Caco-2 (cell line): ENCODE measurements at regions not wholly inside any gene's neighbourhood (a gene's known extent, or its start where the extent isn't known, plus 50 kb on each side); places are given as distances from the start of the nearest gene placed in this dataset.
"Not testable (repeated sequence)": the region's sequence is repeated elsewhere in the genome, so short reads cannot be mapped to it uniquely, and the experiment has no call there.

Source experiments
- BruUV-seq: library from RNA; stranded (reverse); fragments of 400-500 nt; replicated peaks from 2 replicates; lab custom pipeline; 2021; lab: Mats Ljungman, UMichigan
- CTCF ChIA-PET: fragments of 300-600 bp; sonication (Branson Sonifier 250); formaldehyde crosslinking; loops from one replicate; lab custom pipeline; 2022; ENCODE audit warnings: antibody characterized with exemption; lab: Charles Lee
- POLR2A ChIA-PET: fragments of 300-600 bp; sonication (Branson Sonifier 250); formaldehyde crosslinking; loops from one replicate; lab custom pipeline; 2022; ENCODE audit warnings: antibody characterized with exemption; lab: Charles Lee
- DNase-seq, 2 experiments: peaks; one replicate each; pipeline versions ENCODE4 v3.0.0 to v3.0.0-alpha.2; 2020 to 2022
- H3K27me3 ChIP-seq: replicated peaks from 2 replicates; pipeline ENCODE4 v1.6.0; 2011; ENCODE audit warnings: low read length; ENCODE audit not compliant: control insufficient read depth, insufficient read depth
- H3K36me3 ChIP-seq: 2 replicates; pipeline ENCODE4 v1.5.1; 2011; ENCODE audit warnings: low read length; ENCODE audit not compliant: control insufficient read depth, insufficient read depth
- H3K4me1 ChIP-seq: fragments of 250-450 bp; sonication (Bioruptor Pico); 2 replicates; pipeline ENCODE4 v1.5.1; 2020; ENCODE audit warnings: mild to moderate bottlenecking
- H3K4me3 ChIP-seq: 2 replicates; pipeline ENCODE4 v1.5.1; 2011; ENCODE audit warnings: low read depth, mild to moderate bottlenecking, control low read depth, low read length
- H3K9me3 ChIP-seq: fragments of 250-450 bp; sonication (Bioruptor Pico); 2 replicates; pipeline ENCODE4 v1.5.1; 2020; ENCODE audit warnings: mild to moderate bottlenecking, moderate library complexity
- H3K27ac Mint-ChIP-seq: one replicate; pipeline ENCODE4 v1.8.0; 2022; ENCODE audit warnings: mixed read lengths; ENCODE audit not compliant: unreplicated experiment
- H3K27me3 Mint-ChIP-seq: one replicate; pipeline ENCODE4 v1.8.0; 2022; ENCODE audit warnings: mixed read lengths; ENCODE audit not compliant: insufficient read depth, unreplicated experiment
- H3K36me3 Mint-ChIP-seq: one replicate; pipeline ENCODE4 v1.8.0; 2022; ENCODE audit warnings: mild to moderate bottlenecking, mixed read lengths; ENCODE audit not compliant: insufficient read depth, unreplicated experiment
- H3K4me1 Mint-ChIP-seq: one replicate; pipeline ENCODE4 v1.8.0; 2022; ENCODE audit warnings: low read depth, mixed read lengths; ENCODE audit not compliant: unreplicated experiment
- H3K4me3 Mint-ChIP-seq: one replicate; pipeline ENCODE4 v1.8.0; 2022; ENCODE audit warnings: mild to moderate bottlenecking, moderate library complexity, mixed read lengths; ENCODE audit not compliant: unreplicated experiment
- H3K9me3 Mint-ChIP-seq: one replicate; pipeline ENCODE4 v1.8.0; 2022; ENCODE audit warnings: mixed read lengths; ENCODE audit not compliant: unreplicated experiment
- intact Hi-C: fragments of 100-400 bp; cut with micrococcal nuclease; formaldehyde crosslinking; loops from one replicate; pipeline ENCODE4 v1.10.0; 2022; ENCODE audit not compliant: unreplicated experiment
- TF ChIP-seq, protein P1 (sequence below), 2 experiments: fragments of 200-600 bp in 1 of 2; IDR thresholded peaks; 1 replicate in 1 of 2; 2 replicates in 1 of 2; pipeline versions ENCODE4 v1.5.1 to v1.8.0; 2011 to 2022; ENCODE audit warnings: antibody characterized with exemption in 1 of 2, control low read depth in 1 of 2, inconsistent platforms in 1 of 2, low read depth in 1 of 2, low read length in 1 of 2, mild to moderate bottlenecking in 1 of 2, moderate library complexity in 1 of 2; ENCODE audit not compliant: insufficient read depth in 1 of 2, severe bottlenecking in 1 of 2, unreplicated experiment in 1 of 2

DNA sequence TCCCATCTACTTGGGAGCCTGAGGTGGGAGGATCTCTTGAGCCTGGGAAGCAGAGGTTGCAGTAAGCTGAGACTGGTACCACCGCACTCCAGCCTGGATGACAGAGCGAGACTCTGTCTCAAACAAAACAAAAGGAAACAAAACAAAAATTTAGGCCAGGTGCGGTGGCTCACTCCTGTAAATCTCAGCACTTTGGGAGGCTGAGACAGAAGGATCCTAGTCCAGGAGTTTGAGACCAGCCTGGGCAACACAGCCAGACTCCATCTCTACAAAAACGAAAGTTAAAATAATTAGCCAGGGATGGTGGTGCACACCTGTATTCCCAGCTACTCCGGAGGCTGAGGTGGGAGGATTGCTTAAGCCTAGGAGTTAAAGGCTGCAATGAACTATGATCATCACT, 183.2 kb upstream of the ZNF217 start:
- Mint-ChIP-seq H3K9me3 (no peaks in the 10 kb centered on the region), H3K27ac (no peak overlapping the region), H3K4me1 (peaks cover 58% of the 10 kb centered on the region), H3K27me3 (no peaks in the 10 kb centered on the region), H3K4me3 (no peak overlapping the region), H3K36me3 (no peaks in the 10 kb centered on the region)
- TF ChIP-seq, protein P1, sequence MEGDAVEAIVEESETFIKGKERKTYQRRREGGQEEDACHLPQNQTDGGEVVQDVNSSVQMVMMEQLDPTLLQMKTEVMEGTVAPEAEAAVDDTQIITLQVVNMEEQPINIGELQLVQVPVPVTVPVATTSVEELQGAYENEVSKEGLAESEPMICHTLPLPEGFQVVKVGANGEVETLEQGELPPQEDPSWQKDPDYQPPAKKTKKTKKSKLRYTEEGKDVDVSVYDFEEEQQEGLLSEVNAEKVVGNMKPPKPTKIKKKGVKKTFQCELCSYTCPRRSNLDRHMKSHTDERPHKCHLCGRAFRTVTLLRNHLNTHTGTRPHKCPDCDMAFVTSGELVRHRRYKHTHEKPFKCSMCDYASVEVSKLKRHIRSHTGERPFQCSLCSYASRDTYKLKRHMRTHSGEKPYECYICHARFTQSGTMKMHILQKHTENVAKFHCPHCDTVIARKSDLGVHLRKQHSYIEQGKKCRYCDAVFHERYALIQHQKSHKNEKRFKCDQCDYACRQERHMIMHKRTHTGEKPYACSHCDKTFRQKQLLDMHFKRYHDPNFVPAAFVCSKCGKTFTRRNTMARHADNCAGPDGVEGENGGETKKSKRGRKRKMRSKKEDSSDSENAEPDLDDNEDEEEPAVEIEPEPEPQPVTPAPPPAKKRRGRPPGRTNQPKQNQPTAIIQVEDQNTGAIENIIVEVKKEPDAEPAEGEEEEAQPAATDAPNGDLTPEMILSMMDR (IDR thresholded peaks at IDR 0.05; ENCODE audit: insufficient read depth in 1 of 2, low read depth in 1 of 2, low read length in 1 of 2, severe bottlenecking in 1 of 2, unreplicated experiment in 1 of 2): no peak
- no peaks in the 10 kb centered on the region for H3K9me3 ChIP-seq
- no peaks in the 10 kb centered on the region for H3K36me3 ChIP-seq
- peaks cover 45% of the 10 kb centered on the region for H3K4me1 ChIP-seq
- no peaks in the 10 kb centered on the region for H3K27me3 ChIP-seq
- no TSS peak for BruUV-seq
- CTCF ChIA-PET: interaction anchor here (1.0 kb wide), 1 partner anchor 38 kb away, joined by 3 read pairs; no protein-coding TSS in a partner anchor
- POLR2A ChIA-PET: interaction anchor here (1.0 kb wide), 1 partner anchor 38 kb away, joined by 4 read pairs; no protein-coding TSS in a partner anchor
- no peak overlapping the region for H3K4me3 ChIP-seq
- peak in 1 of 2 experiments; percentile 17 for DNase-seq
- intact Hi-C loops: no loop called here

DNA sequence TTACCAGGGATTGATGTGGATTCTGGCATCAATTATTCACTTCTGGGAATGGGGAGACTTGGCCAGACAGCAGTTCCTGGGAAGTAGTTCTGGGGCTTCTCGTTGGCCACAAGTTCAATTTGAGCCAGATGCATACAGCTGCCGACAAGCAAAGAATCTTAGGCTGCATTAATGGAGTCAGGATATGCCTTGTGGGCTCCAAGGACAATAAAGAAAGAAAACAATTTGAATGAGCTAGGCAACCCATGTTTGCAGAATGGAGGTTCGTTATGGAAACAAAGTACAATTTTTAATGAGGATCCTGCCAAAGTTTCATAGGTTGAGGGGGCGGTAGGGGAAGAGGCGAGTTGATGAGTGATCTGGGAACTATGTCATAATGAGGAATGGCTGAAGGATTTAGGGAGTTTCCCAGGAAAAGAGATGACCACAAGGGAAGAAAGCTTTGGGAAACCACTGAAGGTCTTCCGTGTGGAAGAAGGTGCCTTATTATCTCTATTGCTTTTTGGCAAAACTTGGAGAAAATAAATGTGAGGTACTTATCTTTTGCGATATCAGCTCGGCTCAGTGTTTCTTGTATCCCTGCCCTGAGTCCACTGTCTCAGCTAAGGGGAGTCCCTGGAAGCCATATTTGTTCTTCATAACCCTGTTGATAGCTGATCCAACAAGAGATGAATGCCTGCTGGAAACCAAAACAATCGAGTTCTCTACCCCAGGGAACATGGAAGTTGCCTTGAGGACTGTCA, 181.0 kb upstream of the ZNF217 start:
- TF ChIP-seq, protein P1 (IDR thresholded peaks at IDR 0.05; ENCODE audit: insufficient read depth in 1 of 2, low read depth in 1 of 2, low read length in 1 of 2, severe bottlenecking in 1 of 2, unreplicated experiment in 1 of 2): no peak
- CTCF ChIA-PET: interaction anchor here (0.6 kb wide), 2 partner anchors 19 to 141 kb away, joined by 3 to 4 read pairs; no protein-coding TSS in a partner anchor
- Mint-ChIP-seq H3K36me3 (no peaks in the 10 kb centered on the region), H3K27me3 (no peaks in the 10 kb centered on the region), H3K9me3 (no peaks in the 10 kb centered on the region), H3K4me1 (peaks cover 62% of the 10 kb centered on the region), H3K4me3 (no peak overlapping the region), H3K27ac (peak overlapping the region; percentile 66)
- H3K4me1 ChIP-seq: peaks cover 57% of the 10 kb centered on the region
- H3K4me3 ChIP-seq: no peak overlapping the region
- DNase-seq: peak in 1 of 2 experiments; percentile 12
- BruUV-seq: no TSS peak
- no peaks in the 10 kb centered on the region for H3K27me3 ChIP-seq
- POLR2A ChIA-PET: interaction anchor here (0.5 to 0.6 kb wide), 2 partner anchors 12 to 36 kb away, joined by 6 to 12 read pairs; no protein-coding TSS in a partner anchor
- H3K9me3 ChIP-seq: no peaks in the 10 kb centered on the region
- intact Hi-C loops: no loop called here
- H3K36me3 ChIP-seq: no peaks in the 10 kb centered on the region

DNA sequence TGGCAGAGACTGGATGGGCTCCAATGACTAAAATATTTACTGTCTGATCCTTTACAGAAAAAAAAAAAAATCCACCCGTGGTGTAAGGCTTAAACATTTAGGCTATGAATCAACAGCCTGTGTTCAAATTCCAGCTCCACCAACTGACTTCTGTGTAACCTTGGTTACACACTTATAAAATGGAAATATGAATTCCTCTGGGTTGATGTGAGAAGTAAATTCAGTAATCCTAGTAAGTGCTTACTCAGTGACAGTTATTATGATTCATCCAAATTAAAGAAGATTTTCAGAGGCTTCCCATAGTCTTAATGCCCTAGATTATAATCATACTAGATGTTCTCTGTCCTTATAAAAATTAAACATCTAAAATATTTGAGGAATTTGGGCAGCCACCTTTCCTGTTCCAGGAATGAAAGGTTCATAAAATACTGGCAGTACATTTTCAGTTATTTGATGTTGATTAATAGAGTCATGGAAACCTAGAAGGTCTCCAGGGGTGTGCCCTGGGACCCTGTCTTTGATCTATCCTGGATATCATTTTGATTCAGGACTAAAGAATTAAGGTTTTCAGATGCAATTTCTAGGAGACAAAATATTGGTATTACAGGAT, 180.3 kb upstream of the ZNF217 start:
- Mint-ChIP-seq H3K4me1 (peaks cover 64% of the 10 kb centered on the region), H3K27me3 (no peaks in the 10 kb centered on the region), H3K36me3 (no peaks in the 10 kb centered on the region), H3K4me3 (peak overlapping the region; percentile 22), H3K27ac (peak overlapping the region; percentile 66), H3K9me3 (no peaks in the 10 kb centered on the region)
- intact Hi-C loops: no loop called here
- TSS peak; percentile 56 for BruUV-seq
- POLR2A ChIA-PET: interaction anchor here (0.7 to 1.3 kb wide), 2 partner anchors 10 to 189 kb away, joined by 10 to 14 read pairs; no protein-coding TSS in a partner anchor
- peaks cover 60% of the 10 kb centered on the region for H3K4me1 ChIP-seq
- DNase-seq: peak; percentile 29 to 52
- TF ChIP-seq, protein P1 (IDR thresholded peaks at IDR 0.05; ENCODE audit: insufficient read depth in 1 of 2, low read depth in 1 of 2, low read length in 1 of 2, severe bottlenecking in 1 of 2, unreplicated experiment in 1 of 2): no peak
- H3K9me3 ChIP-seq: no peaks in the 10 kb centered on the region
- H3K27me3 ChIP-seq: no peaks in the 10 kb centered on the region
- CTCF ChIA-PET: interaction anchor here (0.5 to 1.3 kb wide), 4 partner anchors 13 to 194 kb away, joined by 3 to 11 read pairs (median 4); no protein-coding TSS in a partner anchor
- no peaks in the 10 kb centered on the region for H3K36me3 ChIP-seq
- H3K4me3 ChIP-seq: no peak overlapping the region

DNA sequence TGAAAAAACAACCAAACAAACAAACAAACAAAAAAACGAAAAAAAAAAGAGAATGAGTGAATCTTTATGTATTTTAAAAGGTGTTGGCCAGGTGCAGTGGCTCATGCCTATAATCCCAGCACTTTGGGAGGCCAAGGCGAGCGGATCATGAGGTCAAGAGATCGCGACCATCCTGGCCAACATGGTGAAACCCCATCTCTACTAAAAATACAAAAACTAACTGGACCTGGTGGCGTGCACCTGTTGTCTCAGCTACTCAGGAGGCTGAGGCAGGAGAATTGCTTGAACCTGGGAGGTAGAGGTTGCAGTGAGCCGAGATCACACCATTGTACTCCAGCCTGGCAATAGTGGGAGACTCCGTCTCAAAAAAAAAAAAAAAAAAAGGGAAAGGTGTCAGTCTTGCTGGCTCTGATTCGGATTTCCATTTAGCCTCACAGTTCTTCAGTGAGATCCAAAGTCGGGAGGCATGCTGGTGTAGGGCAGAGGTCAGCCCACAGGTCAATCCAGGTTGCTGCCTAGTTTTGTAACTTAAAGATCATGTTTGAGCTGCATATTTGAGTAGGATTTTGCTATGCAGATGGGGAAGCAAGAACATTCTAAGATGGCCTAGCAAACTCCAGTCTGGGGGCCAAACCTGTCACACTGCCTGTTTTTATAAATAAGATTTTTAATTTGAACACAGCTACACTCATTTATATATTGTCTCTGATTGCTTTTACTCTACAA, 179.6 kb upstream of the ZNF217 start:
- BruUV-seq, H3K27me3 ChIP-seq, H3K4me3 ChIP-seq, H3K36me3 Mint-ChIP-seq, H3K9me3 Mint-ChIP-seq, intact Hi-C loops, H3K27me3 Mint-ChIP-seq, H3K9me3 ChIP-seq, H3K36me3 ChIP-seq: not testable (repeated sequence)
- H3K27ac Mint-ChIP-seq: peak overlapping the region; percentile 66
- ChIA-PET POLR2A (interaction anchor here (0.7 to 1.3 kb wide), 2 partner anchors 9 to 188 kb away, joined by 10 to 14 read pairs; no protein-coding TSS in a partner anchor), CTCF (interaction anchor here (0.5 to 1.3 kb wide), 6 partner anchors 13 to 193 kb away, joined by 3 to 11 read pairs (median 4); no protein-coding TSS in a partner anchor)
- peak overlapping the region; percentile 22 for H3K4me3 Mint-ChIP-seq
- H3K4me1 Mint-ChIP-seq: peaks cover 70% of the 10 kb centered on the region
- peak; percentile 66 to 74 for DNase-seq
- peaks cover 67% of the 10 kb centered on the region for H3K4me1 ChIP-seq
